Omental fat pad (tissue), 3 donors: ENCODE measurements at regions not wholly inside any gene's neighbourhood (a gene's known extent, or its start where the extent isn't known, plus 50 kb on each side); places are given as distances from the start of the nearest gene placed in this dataset.

ENCODE experiments used
- ATAC-seq: fragments of 150-250 bp; one replicate; pipeline ENCODE4 v1.9.1; 2016; ENCODE audit warnings: mild to moderate bottlenecking, moderate library complexity; ENCODE audit not compliant: low FRiP score
- DNase-seq: peaks from one replicate; pipeline ENCODE4 v3.0.0-alpha.2; 2019; ENCODE audit warnings: low spot score
- CTCF ChIP-seq, 3 donors: fragments of 450-650 bp; IDR thresholded peaks; one replicate each; pipeline ENCODE4 v1.5.1; 2016 to 2017; ENCODE audit warnings: antibody characterized with exemption in 3 of 3, mild to moderate bottlenecking in 3 of 3, moderate library complexity in 2 of 3

- DNase-seq (no peak), ATAC-seq (no peak)
- no peak for TF ChIP-seq CTCF (IDR thresholded peaks at IDR 0.05)
Measured at GRCh38 chr4:121242188-121242750, 78.1 kb upstream of the TNIP3 start.

- TF ChIP-seq CTCF (IDR thresholded peaks at IDR 0.05): no peak
- ATAC-seq (no peak), DNase-seq (no peak)
Measured at GRCh38 chr4:121239951-121240350, 75.8 kb upstream of the TNIP3 start.

DNA sequence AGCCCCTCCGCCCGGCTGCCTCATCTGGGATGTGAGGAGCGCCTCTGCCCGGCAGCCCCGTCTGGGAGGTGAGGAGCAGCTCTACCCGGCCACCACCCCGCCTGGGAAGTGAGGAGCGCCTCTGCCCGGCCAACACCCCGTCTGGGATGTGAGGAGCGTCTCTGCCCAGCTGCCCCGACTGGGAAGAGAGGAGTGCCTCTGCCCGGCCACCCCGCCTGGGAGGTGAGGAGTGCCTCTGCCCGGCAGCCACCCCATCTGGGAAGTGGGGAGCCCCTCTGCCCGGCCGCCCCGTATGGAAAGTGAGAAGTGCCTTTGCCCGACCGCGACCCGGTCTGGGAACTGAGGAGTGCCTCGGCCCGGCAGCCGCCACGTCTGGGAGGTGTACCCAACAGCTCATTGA lies 74.3 kb upstream of the TNIP3 start:
- DNase-seq: no peak
- ATAC-seq: no peak
- TF ChIP-seq CTCF (IDR thresholded peaks at IDR 0.05): no peak

- no peak for TF ChIP-seq CTCF (IDR thresholded peaks at IDR 0.05)
- no peak for ATAC-seq
Measured at GRCh38 chr4:121237069-121237399, 72.9 kb upstream of the TNIP3 start.

GRCh38 chr4:121236353-121237068 lies 72.4 kb upstream of the TNIP3 start:
- no peak for TF ChIP-seq CTCF (IDR thresholded peaks at IDR 0.05)
- DNase-seq (no peak), ATAC-seq (no peak)

More at GRCh38 chr4:121237069-121237399, 72.9 kb upstream of the TNIP3 start:
- no peak for DNase-seq

- DNase-seq: no peak
- no peak for TF ChIP-seq CTCF (IDR thresholded peaks at IDR 0.05)
- ATAC-seq: no peak
Measured at GRCh38 chr4:121233982-121234381, 69.9 kb upstream of the TNIP3 start.

GRCh38 chr4:121229993-121230392 lies 65.9 kb upstream of the TNIP3 start:
- DNase-seq (no peak), ATAC-seq (no peak)
- no peak for TF ChIP-seq CTCF (IDR thresholded peaks at IDR 0.05)
